GM19023 (cell line): ENCODE measurements at regions not wholly inside any gene's neighbourhood (a gene's known extent, or its start where the extent isn't known, plus 50 kb on each side); places are given as distances from the start of the nearest gene placed in this dataset.

Experiments used
- ATAC-seq: cut with Tn5 transposase; IDR thresholded peaks from one replicate; pipeline ENCODE4 v1.9.1; 2021; ENCODE audit warnings: mild to moderate bottlenecking, moderate library complexity; ENCODE audit not compliant: unreplicated experiment

DNA sequence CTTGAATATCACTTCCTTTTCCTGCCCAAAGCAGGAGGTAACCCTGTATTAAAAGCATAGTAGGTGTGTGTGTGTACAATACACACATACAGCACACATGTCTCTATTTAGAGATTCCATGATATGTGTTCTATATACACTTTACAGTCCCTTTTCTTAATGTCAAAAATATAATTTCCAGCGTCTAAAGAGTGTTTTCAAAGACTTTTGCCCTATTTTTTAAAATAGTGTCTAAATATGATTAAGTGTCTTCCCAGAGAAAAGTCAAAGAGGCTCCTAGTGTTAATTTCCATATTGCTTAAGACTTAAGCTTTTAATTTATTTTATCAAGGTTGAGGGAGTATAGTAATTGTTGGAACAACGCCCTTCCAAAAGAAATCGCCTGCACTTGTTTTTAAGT is 420.3 kb upstream of the POU3F3 start:
- no peak for ATAC-seq

DNA sequence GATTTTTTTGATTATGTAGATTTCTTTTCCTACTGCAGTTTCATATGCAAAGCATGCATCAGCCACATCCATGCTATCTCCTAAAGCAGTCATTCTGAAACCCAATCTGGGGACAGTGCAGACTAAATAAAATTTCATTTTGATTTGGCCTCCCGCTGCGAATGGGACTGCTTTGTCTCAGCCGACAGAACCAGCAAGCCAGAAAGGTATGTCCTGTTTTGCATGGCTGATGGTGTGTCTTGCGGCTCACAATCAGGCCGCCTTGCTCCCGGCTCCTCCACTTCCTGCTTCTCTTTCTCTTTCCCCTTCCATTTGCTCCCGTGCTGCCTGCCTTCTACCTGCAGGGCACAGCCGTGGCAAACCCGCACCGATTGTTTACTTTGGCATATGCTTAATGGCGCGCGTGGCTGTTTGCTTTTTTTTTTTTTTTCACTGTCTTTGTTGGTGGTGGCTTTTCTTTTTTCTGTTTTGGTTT is 419.6 kb upstream of the POU3F3 start:
- peak; percentile 75 for ATAC-seq

DNA sequence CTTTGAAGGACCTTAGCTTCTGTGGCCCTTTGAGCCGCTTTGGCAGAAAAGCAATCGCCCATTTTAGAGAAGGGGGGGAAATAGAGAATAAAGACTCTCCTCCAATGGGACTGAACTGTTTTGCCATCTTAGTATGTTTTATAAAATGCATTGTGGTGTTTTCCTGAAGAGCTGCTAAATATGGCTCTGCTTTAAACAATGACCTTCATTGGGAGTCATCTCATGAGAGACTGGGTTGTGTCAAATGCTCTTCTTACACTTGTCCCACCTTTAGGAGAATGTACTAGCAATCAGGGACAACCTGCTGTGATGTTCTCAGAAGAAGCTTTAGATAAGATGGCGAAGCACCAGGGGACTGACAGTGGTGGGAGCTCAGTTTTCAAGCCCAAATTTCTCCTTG is 418.9 kb upstream of the POU3F3 start:
- ATAC-seq = no peak

DNA sequence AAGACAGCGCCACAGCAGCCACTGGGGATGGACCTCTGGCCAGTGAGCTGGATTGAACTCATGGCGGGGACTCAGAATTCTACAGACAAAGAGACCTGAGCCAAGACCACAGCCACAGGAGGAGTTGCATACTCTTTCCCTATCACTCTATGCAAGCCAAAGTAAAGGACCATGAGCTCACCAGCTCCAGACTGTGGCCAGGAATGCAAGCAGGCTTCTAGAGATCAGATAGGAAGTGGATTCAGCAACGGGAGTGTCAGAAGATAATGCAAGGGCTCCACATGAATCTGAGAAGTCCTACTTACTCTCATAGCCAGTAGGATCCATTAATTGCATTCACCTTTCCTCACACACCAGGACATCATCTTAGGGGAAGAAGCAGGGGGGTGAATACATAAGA is 415.4 kb upstream of the POU3F3 start:
- no peak for ATAC-seq

DNA sequence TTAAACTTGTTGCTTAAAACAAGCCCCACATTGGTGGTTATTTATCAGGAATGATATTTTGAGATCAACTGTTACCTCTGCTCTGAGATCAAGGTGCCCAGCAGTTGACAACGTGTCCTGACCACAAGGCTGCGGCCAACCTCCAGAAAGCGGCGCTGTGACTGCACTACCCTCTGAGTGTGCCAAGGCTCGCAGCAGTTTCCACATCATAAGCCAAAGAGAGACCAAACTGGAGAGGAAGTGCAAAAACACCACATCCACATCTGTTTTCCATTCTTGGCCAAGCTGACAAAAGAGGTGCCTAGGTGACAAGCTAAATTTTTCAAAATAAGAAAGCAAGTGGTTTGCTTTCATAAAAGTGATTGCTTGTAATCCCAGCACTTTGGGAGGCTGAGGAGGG is 410.8 kb upstream of the POU3F3 start:
- ATAC-seq = no peak

DNA sequence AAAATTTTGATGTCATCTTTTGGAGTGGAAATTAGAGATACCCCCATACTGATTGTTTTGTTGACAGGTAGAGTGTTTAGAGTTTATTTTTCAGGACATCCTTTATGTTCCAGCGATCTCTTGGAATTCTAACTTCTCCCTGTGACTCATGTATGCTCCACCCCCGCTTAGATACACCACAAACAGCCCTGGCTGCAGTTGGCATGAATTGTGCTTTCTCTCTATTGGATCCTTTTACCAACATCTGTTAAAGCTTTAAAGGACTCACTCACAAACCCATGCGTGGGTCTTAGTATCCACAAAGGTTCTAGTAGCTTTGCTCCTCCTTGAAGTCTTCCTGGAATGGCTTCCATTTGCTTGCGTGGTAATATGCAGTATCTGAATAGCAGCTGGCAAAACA is 409.5 kb upstream of the POU3F3 start:
- no peak for ATAC-seq

DNA sequence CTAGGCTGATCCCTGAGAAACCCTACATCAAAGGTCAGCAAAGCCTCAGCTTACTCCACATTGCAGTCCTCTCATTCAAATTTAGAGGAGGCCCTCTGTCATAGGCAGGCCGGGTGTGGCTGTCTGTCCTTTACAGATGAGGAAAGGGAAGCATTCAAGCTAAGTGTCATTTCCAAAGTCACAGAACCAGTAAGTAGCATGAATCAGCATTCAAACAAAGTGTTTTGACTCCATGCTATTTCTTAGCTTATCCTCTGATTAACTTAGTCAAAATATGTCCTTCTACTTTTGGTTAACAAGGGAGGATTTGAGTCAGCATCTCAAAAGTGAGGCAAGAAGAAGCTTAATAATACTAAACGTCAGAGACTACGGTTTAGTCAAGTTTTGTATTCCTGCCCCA is 409.0 kb upstream of the POU3F3 start:
- ATAC-seq = no peak

DNA sequence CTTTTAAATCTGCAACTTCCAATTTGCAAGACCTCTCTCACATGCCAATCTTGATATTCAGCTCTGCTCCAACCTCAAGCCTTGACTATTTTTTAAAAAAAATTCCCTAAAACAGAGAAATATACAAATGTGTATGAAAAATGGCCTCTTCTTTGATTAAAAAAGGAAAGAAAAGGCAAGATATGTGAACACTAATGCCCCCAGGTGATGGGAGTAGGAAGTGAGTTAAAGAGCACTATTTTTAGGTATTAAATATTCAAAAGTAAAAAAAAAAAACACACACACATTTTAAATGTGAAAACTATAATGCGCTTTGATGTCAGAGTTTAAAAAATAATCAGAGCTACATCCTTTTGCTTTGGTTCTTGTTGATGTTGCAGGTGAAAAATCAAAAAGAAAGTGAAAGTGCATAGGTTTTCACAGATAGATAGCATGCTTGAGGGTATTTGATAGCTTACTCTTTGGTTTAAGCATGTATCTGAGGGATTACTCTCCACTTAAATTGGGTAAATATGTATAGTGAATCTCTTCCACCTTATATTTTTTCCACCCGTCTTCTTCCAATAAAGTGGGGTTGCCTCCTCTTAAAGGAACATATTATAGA is 406.0 kb upstream of the POU3F3 start:
- ATAC-seq = no peak

DNA sequence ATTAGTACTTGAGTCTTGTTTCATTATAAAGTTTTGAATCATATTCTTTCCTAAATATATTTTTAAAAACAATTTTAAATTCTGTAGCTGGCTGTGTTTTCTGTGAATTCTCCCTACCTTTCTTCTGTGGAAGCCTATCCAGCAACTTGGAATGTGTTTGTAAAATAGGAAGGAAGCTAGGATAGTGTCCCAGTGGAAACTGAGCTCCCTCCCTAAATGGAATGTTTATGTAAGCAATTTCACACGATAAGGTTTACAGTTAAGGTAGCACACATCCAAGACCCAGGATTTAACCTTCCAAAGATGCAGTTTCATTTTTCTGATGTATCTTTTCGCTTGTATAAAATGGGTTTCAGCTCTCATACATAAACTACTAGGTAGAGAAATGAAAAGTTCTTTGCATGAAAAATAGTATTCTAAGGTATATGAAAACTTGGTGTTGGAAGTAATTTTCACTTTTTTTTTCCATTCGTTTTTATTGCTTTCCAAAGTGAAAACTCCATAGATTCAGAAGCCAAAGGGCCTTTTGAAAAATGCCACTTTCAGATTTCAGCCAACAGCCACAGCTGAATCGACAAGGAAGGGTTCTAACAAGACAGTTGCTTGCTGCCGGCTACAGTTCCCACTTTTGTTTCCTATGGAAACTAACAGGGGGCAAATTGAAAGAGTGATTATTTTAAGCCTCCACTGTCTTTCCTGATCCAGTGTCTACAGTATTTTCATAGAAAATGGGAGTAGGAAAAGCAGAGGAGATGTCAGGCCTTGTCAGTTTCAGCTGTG is 405.1 kb upstream of the POU3F3 start:
- no peak for ATAC-seq

DNA sequence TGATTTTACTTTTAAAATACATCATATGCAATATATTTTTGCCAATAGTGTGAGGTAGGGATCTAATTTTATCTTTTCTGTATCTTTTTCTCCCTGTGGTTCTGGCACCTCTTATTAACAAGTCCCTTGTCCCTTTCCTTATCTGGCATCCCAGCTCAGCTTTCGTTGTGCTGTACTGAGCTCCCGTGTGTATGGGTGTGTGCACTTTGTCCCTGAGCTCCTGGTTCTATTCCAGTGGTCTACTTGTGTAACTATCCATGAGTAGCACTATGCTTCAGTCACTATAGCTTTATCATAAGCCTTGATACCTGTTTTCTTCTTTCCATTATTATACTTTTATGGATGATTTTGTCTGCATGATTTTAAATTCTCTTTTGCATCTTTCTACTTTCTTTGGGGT is 401.4 kb upstream of the POU3F3 start:
- no peak for ATAC-seq

DNA sequence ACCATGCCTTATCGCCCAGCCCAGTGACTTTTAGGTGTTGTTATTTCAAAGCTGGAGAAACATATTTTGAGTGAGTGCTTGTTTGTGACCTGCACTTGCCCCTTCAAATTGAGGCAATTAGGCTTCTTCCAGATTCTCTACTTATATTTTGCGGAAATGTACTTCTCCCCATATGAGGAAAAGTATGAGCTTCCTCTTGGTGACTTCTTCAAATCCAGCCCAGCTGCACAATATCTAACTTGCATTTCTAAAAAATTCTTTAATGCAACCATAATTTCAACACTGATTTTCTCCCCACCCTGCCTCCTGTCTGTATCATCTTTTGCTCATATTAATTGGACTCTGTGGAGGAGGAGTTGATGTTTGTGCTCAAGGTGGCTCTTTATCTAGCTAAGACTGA is 391.2 kb upstream of the POU3F3 start:
- no peak for ATAC-seq

DNA sequence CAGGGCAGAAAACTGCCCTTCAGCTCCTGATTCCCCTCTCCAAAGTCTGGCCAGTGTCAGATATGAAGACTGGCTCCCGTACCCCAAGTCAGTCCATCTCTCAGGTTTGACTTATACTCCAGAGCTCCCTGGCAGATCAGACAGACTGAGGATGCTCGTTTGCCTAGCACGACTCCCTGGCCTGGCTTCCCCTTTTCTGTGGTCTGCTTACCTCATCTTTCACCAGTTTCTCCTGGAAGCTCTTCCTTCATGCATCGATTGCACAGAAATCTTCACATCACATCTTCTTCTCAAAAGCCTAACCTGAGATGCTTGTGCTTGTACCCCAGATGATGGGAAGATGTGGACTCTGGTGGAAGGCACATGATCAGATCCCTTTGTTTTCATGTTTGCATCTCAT is 387.9 kb upstream of the POU3F3 start:
- no peak for ATAC-seq

DNA sequence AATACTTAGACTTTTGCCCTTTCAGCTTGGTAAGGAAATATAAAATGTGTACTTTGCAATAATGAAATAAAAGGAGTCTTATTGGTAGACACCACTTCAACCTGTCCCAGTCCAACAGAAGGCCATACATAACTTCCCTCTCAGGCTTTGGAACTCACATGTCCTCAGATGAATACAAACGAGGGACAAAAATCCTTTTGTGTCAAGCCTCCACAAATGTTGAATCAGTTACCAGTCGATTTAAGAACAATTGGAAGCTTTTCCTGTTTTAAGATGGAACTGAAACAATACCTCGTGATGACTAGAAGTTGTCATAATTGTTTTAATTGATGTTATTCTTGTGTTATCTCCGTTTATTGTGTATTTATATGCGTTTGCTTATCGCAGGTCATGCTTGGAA is 385.1 kb upstream of the POU3F3 start:
- ATAC-seq = no peak

DNA sequence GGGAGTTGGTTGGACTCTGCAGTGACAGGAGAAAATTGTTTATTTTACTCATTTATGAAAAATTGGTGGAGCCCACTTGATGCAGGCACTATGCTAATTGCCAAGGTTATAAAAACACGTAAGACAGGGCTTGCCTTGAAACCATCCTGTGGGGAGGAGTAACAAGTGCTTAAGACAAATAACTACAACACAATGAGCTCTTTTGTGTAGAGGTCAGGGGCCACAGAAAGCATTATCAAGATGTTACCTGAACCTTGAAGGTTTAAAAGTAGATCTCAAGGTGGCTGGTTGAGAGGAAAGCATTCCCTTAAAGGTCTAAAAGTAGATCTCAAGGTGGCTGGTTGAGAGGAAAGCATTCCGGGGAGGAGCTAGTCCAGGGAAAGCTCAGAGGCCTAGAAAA is 381.8 kb upstream of the POU3F3 start:
- ATAC-seq = no peak

DNA sequence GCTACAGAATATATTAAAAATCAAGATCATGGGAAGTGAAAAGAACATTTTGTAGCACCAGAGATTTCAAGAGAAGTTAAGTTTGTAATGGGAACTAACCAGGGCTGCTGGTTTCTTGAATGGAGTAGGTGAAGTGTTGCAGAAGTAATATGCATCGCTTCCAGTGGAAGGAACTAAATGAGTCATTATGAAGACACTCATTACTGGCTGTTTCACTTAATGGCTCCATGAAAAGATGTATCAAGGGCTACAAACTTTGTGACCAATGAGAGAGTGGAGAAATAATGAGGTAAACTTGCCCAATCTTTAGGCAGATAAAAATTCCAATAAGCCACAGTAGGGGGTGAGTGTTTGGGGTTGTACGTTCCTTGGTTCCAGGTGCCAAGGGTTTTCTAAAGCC is 380.4 kb upstream of the POU3F3 start:
- ATAC-seq = no peak

DNA sequence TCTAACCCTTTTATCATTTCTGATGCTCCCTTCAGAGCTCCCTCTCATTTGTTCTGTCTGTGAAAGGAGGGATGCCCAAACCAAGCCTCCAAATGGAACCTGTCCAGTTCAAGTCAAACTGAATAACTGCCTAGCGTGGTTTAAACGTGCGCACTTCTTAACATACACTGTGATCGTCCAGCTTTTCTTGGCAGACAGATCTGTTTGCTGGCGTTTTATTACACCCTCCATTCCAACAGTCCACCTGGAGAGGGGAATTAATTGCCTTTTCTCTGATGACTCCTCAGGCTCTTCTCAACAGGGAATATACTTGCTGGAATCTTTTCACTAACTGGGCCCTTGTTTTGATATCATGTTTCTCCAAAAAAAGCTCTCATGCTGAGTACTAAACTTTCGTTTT is 379.2 kb upstream of the POU3F3 start:
- ATAC-seq = no peak

DNA sequence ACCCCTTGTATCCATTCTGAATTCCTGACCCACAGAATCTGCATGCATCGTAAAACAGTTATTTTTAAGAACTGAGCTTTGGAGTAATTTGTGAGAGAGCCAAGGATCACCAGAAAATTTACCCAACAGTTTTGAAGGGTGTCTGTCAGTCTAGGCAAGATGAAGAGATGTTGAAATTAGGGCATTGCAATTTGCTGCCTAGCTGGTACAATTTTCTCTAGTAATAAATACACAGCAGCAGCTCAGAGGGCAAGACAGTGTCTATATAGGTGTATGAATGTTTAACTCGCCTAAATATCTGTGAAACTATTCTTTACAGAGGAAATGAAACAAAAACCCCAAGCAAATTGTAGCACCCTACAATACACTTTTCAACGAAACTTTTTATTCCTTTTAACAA is 377.8 kb upstream of the POU3F3 start:
- peak; percentile 56 for ATAC-seq

DNA sequence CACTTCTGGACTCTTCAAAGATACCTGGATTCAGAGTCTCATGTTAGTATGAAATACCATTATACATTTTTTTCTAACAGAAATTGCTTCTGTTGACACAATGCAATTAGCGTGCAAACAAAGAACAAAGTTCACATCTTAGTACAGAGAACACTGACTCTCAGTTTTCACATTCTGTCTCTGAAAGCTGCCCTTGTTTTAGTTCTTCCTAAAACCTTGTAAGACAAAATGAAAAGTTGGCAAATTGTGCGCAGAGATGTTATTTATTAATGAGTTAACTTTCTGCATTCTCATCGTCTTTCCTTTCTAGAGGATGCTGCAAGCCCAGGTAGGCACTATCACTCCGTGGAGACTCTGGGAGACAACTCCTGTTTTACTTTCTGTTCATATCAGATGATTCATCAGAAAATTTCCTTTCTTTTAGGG is 377.3 kb upstream of the POU3F3 start:
- ATAC-seq = peak; percentile 50

DNA sequence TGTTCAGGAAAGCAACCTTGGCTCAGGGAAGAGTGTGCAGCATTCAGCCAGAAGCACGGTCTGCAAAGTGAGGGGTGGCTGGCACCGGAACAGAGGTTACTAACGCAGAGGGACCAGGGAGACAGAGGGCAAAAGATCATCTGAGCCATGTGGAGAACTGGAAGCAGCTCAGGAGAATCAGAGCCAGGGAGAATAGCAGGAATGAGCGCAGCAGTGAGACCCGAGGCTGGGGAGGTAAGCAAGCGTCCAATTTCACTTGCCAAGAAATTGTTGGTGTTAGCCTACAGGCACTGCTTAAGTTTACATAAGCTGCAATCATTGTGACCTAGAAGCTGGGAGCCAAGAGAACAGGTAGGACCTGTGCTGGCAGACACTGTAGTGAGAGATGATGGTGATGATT is 372.6 kb upstream of the POU3F3 start:
- no peak for ATAC-seq

DNA sequence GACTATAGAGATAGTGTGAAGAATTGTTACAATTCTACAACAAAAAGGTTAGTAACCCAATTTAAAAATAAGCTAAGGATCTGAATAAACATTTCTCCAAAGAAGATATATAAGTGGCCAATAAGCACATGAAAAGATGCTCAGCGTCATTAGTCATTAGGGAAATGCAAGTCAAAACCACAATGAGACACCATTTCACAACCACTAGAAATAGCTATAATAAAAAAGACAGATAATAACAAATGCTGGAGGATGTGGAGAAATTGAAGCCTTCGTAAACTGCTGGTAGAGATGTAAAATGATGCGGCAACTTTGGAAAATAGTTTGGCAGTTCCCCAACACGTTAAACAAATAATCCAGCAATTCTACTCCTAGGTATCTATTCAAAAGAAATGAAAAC is 366.5 kb upstream of the POU3F3 start:
- ATAC-seq = no peak

DNA sequence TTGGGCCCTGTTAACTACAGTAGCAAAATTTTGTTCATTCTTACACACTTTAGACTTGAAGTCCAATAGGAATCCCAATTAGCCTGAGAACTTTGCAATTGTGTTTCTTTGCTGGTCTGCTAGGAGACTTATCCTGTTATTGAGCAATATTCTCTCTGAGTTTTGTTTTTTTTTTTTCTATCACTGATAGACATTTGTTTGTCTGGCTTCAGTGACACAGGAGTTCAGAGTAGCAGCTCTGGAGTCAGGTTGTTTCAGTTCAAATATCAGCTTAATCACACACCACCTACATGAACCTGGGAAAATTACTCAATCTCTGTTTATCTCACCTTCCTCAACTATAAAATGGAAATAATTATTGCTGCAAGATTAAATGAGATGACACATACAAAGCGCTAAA is 360.2 kb upstream of the POU3F3 start:
- no peak for ATAC-seq

DNA sequence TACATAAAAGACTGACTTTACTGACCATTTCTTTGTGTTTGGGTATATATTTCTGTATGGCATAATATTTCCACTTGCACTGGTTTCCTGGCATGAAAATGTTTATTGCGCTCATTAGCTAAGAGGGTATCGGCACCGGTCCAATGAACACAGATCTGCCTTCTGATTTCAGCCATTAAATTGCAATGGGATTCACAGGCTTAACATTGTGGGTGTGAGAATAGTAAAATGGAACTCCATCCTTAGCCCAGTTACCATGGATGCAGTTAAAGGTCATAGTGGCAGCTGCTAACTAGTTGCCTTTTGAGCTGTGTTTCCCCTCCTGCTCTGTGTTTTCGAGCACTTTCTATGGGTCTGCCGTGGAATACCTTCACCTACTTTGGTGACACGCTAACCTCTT is 352.6 kb upstream of the POU3F3 start:
- ATAC-seq = no peak

DNA sequence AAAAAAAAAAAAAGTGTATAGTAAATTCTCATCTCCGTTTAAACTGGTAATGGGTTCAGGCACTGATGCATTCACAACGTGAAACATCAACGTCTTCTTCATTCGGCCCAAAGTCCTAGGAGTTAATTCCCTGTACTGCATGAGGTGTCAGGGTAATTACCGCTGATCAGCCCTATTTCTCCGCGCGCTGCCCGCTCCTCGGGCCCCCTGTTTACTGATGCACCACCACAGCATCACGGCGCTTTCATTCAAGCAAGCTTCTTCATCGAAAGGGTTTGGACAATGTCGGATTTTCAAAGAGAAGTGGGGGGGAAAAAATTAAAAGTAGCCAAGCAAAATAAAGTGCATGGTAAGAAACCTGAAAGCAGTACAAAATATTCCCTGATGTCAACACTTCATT is 352.0 kb upstream of the POU3F3 start:
- no peak for ATAC-seq
